ENCODE measurements at regions not wholly inside any gene's neighbourhood (a gene's known extent, or its start where the extent isn't known, plus 50 kb on each side); places are given as distances from the start of the nearest gene placed in this dataset.

- no peak overlapping the region for H3K4me3 ChIP-seq (ENCODE audit: low read length in 2 of 2)
- no peaks in the 10 kb centered on the region for H3K27me3 ChIP-seq (ENCODE audit: control insufficient read depth in 1 of 2, insufficient read depth in 2 of 2, low read length in 2 of 2)
- no peak overlapping the region for H3K9ac ChIP-seq (ENCODE audit: low read length in 2 of 2)
- H3K9me3 ChIP-seq (ENCODE audit: control insufficient read depth in 2 of 2, low read length in 2 of 2) = no peaks in the 10 kb centered on the region
- H3K36me3 ChIP-seq (ENCODE audit: control insufficient read depth in 2 of 2, insufficient read depth in 2 of 2, low read length in 2 of 2) = no peaks in the 10 kb centered on the region
- H3K27ac ChIP-seq (ENCODE audit: low read length) = no peak overlapping the region
- no peaks in the 10 kb centered on the region for H3K4me1 ChIP-seq (ENCODE audit: control insufficient read depth, insufficient read depth, low read length)
Measured at GRCh38 chr16:73599351-73599750, 551.4 kb upstream of the ZFHX3 start.

- Histone ChIP-seq H3K9ac (ENCODE audit: low read length in 2 of 2) (no peak overlapping the region), H3K27me3 (ENCODE audit: control insufficient read depth in 1 of 2, insufficient read depth in 2 of 2, low read length in 2 of 2) (no peaks in the 10 kb centered on the region), H3K4me1 (ENCODE audit: control insufficient read depth, insufficient read depth, low read length) (no peaks in the 10 kb centered on the region), H3K9me3 (ENCODE audit: control insufficient read depth in 2 of 2, low read length in 2 of 2) (no peaks in the 10 kb centered on the region), H3K36me3 (ENCODE audit: control insufficient read depth in 2 of 2, insufficient read depth in 2 of 2, low read length in 2 of 2) (no peaks in the 10 kb centered on the region), H3K4me3 (ENCODE audit: low read length in 2 of 2) (no peak overlapping the region), H3K27ac (ENCODE audit: low read length) (no peak overlapping the region)
Measured at GRCh38 chr16:73584157-73584556, 536.2 kb upstream of the ZFHX3 start.

GRCh38 chr16:73572135-73572828 lies 524.4 kb upstream of the ZFHX3 start:
- H3K36me3 ChIP-seq (ENCODE audit: control insufficient read depth in 2 of 2, insufficient read depth in 2 of 2, low read length in 2 of 2) = no peaks in the 10 kb centered on the region
- no peak overlapping the region for H3K27ac ChIP-seq (ENCODE audit: low read length)
- H3K9me3 ChIP-seq (ENCODE audit: control insufficient read depth in 2 of 2, low read length in 2 of 2) = no peaks in the 10 kb centered on the region
- H3K4me3 ChIP-seq (ENCODE audit: low read length in 2 of 2) = no peak overlapping the region
- peaks cover 0 to 2% of the 10 kb centered on the region in 2 donors for H3K27me3 ChIP-seq (ENCODE audit: control insufficient read depth in 1 of 2, insufficient read depth in 2 of 2, low read length in 2 of 2)
- no peak overlapping the region for H3K9ac ChIP-seq (ENCODE audit: low read length in 2 of 2)
- H3K4me1 ChIP-seq (ENCODE audit: control insufficient read depth, insufficient read depth, low read length) = no peaks in the 10 kb centered on the region

- H3K4me1 ChIP-seq (ENCODE audit: control insufficient read depth, insufficient read depth, low read length) = no peaks in the 10 kb centered on the region
- H3K4me3 ChIP-seq (ENCODE audit: low read length in 2 of 2) = no peak overlapping the region
- H3K9ac ChIP-seq (ENCODE audit: low read length in 2 of 2) = no peak overlapping the region
- no peak overlapping the region for H3K27ac ChIP-seq (ENCODE audit: low read length)
- no peaks in the 10 kb centered on the region for H3K27me3 ChIP-seq (ENCODE audit: control insufficient read depth in 1 of 2, insufficient read depth in 2 of 2, low read length in 2 of 2)
- H3K36me3 ChIP-seq (ENCODE audit: control insufficient read depth in 2 of 2, insufficient read depth in 2 of 2, low read length in 2 of 2) = no peaks in the 10 kb centered on the region
- H3K9me3 ChIP-seq (ENCODE audit: control insufficient read depth in 2 of 2, low read length in 2 of 2) = no peaks in the 10 kb centered on the region
Measured at GRCh38 chr16:73569266-73569980, 521.5 kb upstream of the ZFHX3 start.

- H3K27ac ChIP-seq (ENCODE audit: low read length) = no peak overlapping the region
- no peaks in the 10 kb centered on the region for H3K9me3 ChIP-seq (ENCODE audit: control insufficient read depth in 2 of 2, low read length in 2 of 2)
- H3K36me3 ChIP-seq (ENCODE audit: control insufficient read depth in 2 of 2, insufficient read depth in 2 of 2, low read length in 2 of 2) = no peaks in the 10 kb centered on the region
- H3K9ac ChIP-seq (ENCODE audit: low read length in 2 of 2) = no peak overlapping the region
- no peaks in the 10 kb centered on the region for H3K4me1 ChIP-seq (ENCODE audit: control insufficient read depth, insufficient read depth, low read length)
- no peak overlapping the region for H3K4me3 ChIP-seq (ENCODE audit: low read length in 2 of 2)
- H3K27me3 ChIP-seq (ENCODE audit: control insufficient read depth in 1 of 2, insufficient read depth in 2 of 2, low read length in 2 of 2) = no peaks in the 10 kb centered on the region
Measured at GRCh38 chr16:73568769-73569168, 520.8 kb upstream of the ZFHX3 start.

- Histone ChIP-seq H3K9ac (ENCODE audit: low read length in 2 of 2) (no peak overlapping the region), H3K9me3 (ENCODE audit: control insufficient read depth in 2 of 2, low read length in 2 of 2) (no peaks in the 10 kb centered on the region), H3K4me3 (ENCODE audit: low read length in 2 of 2) (no peak overlapping the region), H3K4me1 (ENCODE audit: control insufficient read depth, insufficient read depth, low read length) (no peaks in the 10 kb centered on the region), H3K27ac (ENCODE audit: low read length) (no peak overlapping the region), H3K27me3 (ENCODE audit: control insufficient read depth in 1 of 2, insufficient read depth in 2 of 2, low read length in 2 of 2) (no peaks in the 10 kb centered on the region), H3K36me3 (ENCODE audit: control insufficient read depth in 2 of 2, insufficient read depth in 2 of 2, low read length in 2 of 2) (no peaks in the 10 kb centered on the region)
Measured at GRCh38 chr16:73565925-73566324, 518.0 kb upstream of the ZFHX3 start.

GRCh38 chr16:73565263-73565662 lies 517.3 kb upstream of the ZFHX3 start:
- H3K9ac ChIP-seq (ENCODE audit: low read length in 2 of 2) = no peak overlapping the region
- H3K36me3 ChIP-seq (ENCODE audit: control insufficient read depth in 2 of 2, insufficient read depth in 2 of 2, low read length in 2 of 2) = no peaks in the 10 kb centered on the region
- no peaks in the 10 kb centered on the region for H3K4me1 ChIP-seq (ENCODE audit: control insufficient read depth, insufficient read depth, low read length)
- no peak overlapping the region for H3K27ac ChIP-seq (ENCODE audit: low read length)
- no peaks in the 10 kb centered on the region for H3K27me3 ChIP-seq (ENCODE audit: control insufficient read depth in 1 of 2, insufficient read depth in 2 of 2, low read length in 2 of 2)
- H3K4me3 ChIP-seq (ENCODE audit: low read length in 2 of 2) = no peak overlapping the region
- H3K9me3 ChIP-seq (ENCODE audit: control insufficient read depth in 2 of 2, low read length in 2 of 2) = no peaks in the 10 kb centered on the region

- Histone ChIP-seq H3K9me3 (ENCODE audit: control insufficient read depth in 2 of 2, low read length in 2 of 2) (no peaks in the 10 kb centered on the region), H3K36me3 (ENCODE audit: control insufficient read depth in 2 of 2, insufficient read depth in 2 of 2, low read length in 2 of 2) (no peaks in the 10 kb centered on the region), H3K9ac (ENCODE audit: low read length in 2 of 2) (no peak overlapping the region), H3K27ac (ENCODE audit: low read length) (no peak overlapping the region), H3K4me3 (ENCODE audit: low read length in 2 of 2) (no peak overlapping the region), H3K4me1 (ENCODE audit: control insufficient read depth, insufficient read depth, low read length) (no peaks in the 10 kb centered on the region), H3K27me3 (ENCODE audit: control insufficient read depth in 1 of 2, insufficient read depth in 2 of 2, low read length in 2 of 2) (no peaks in the 10 kb centered on the region)
Measured at GRCh38 chr16:73563709-73564108, 515.8 kb upstream of the ZFHX3 start.

GRCh38 chr16:73560497-73560896 lies 512.6 kb upstream of the ZFHX3 start:
- H3K27ac ChIP-seq (ENCODE audit: low read length) = no peak overlapping the region

GRCh38 chr16:73558219-73558618 lies 510.3 kb upstream of the ZFHX3 start:
- Histone ChIP-seq H3K36me3 (ENCODE audit: control insufficient read depth in 2 of 2, insufficient read depth in 2 of 2, low read length in 2 of 2) (no peaks in the 10 kb centered on the region), H3K27ac (ENCODE audit: low read length) (no peak overlapping the region), H3K9ac (ENCODE audit: low read length in 2 of 2) (no peak overlapping the region), H3K4me1 (ENCODE audit: control insufficient read depth, insufficient read depth, low read length) (no peaks in the 10 kb centered on the region), H3K27me3 (ENCODE audit: control insufficient read depth in 1 of 2, insufficient read depth in 2 of 2, low read length in 2 of 2) (no peaks in the 10 kb centered on the region), H3K4me3 (ENCODE audit: low read length in 2 of 2) (no peak overlapping the region), H3K9me3 (ENCODE audit: control insufficient read depth in 2 of 2, low read length in 2 of 2) (no peaks in the 10 kb centered on the region)

More at GRCh38 chr16:73560497-73560896, 512.6 kb upstream of the ZFHX3 start:
- no peaks in the 10 kb centered on the region for H3K36me3 ChIP-seq (ENCODE audit: control insufficient read depth in 2 of 2, insufficient read depth in 2 of 2, low read length in 2 of 2)
- no peak overlapping the region for H3K9ac ChIP-seq (ENCODE audit: low read length in 2 of 2)
- H3K4me1 ChIP-seq (ENCODE audit: control insufficient read depth, insufficient read depth, low read length) = no peaks in the 10 kb centered on the region
- H3K27me3 ChIP-seq (ENCODE audit: control insufficient read depth in 1 of 2, insufficient read depth in 2 of 2, low read length in 2 of 2) = no peaks in the 10 kb centered on the region
- no peak overlapping the region for H3K4me3 ChIP-seq (ENCODE audit: low read length in 2 of 2)
- no peaks in the 10 kb centered on the region for H3K9me3 ChIP-seq (ENCODE audit: control insufficient read depth in 2 of 2, low read length in 2 of 2)

Measured in stomach smooth muscle (tissue), 2 donors.